OCI-LY7 (cell line): ENCODE measurements at regions not wholly inside any gene's neighbourhood (a gene's known extent, or its start where the extent isn't known, plus 50 kb on each side); places are given as distances from the start of the nearest gene placed in this dataset.

Source experiments
- BruUV-seq: library from RNA; stranded (reverse); fragments of 400-500 nt; replicated peaks from 2 replicates; lab custom pipeline; 2021; lab: Mats Ljungman, UMichigan
- CTCF ChIA-PET: fragments of 300-600 bp; sonication (Branson Sonifier 250); formaldehyde crosslinking; loops from one replicate; lab custom pipeline; 2022; ENCODE audit warnings: antibody characterized with exemption; ENCODE audit not compliant: unreplicated experiment; lab: Charles Lee
- POLR2A ChIA-PET: fragments of 300-600 bp; sonication (Branson Sonifier 250); formaldehyde crosslinking; loops from one replicate; lab custom pipeline; 2022; ENCODE audit warnings: antibody characterized with exemption; lab: Charles Lee
- DNase-seq: peaks from one replicate; pipeline ENCODE4 v3.0.0-alpha.2; 2015; ENCODE audit warnings: low spot score
- H2AFZ ChIP-seq: fragments of 200-600 bp; sonication (generic), shearing (Covaris generic); 2 replicates; pipeline ENCODE4 v1.6.1; 2014; ENCODE audit warnings: mild to moderate bottlenecking, antibody characterized with exemption, low read length, moderate library complexity
- H3K27ac ChIP-seq: fragments of 200-600 bp; sonication (generic); 2 replicates; pipeline ENCODE4 v1.5.1; 2014; ENCODE audit warnings: mixed run types, low read depth, mild to moderate bottlenecking, moderate library complexity, low read length, inconsistent platforms; ENCODE audit not compliant: poor library complexity, severe bottlenecking
- H3K36me3 ChIP-seq: fragments of 200-600 bp; sonication (generic); 2 replicates; pipeline ENCODE4 v1.6.1; 2014; ENCODE audit warnings: mild to moderate bottlenecking, antibody characterized with exemption, low read length, moderate library complexity, mixed read lengths; ENCODE audit not compliant: insufficient read depth
- H3K4me1 ChIP-seq: fragments of 200-600 bp; sonication (generic); 2 replicates; pipeline ENCODE4 v1.5.1; 2014; ENCODE audit warnings: mild to moderate bottlenecking, low read length; ENCODE audit not compliant: insufficient read depth, poor library complexity, severe bottlenecking
- H3K4me2 ChIP-seq: fragments of 200-600 bp; sonication (generic); 2 replicates; pipeline ENCODE4 v1.6.1; 2014; ENCODE audit warnings: mild to moderate bottlenecking, low read length
- H3K4me3 ChIP-seq: fragments of 200-600 bp; sonication (generic); 2 replicates; pipeline ENCODE4 v1.5.1; 2014; ENCODE audit warnings: mild to moderate bottlenecking, low read depth, low read length; ENCODE audit not compliant: poor library complexity, severe bottlenecking
- H3K79me2 ChIP-seq: fragments of 200-600 bp; sonication (generic); 2 replicates; pipeline ENCODE4 v1.6.1; 2016; ENCODE audit warnings: low read depth, mild to moderate bottlenecking, low read length, moderate library complexity, mixed read lengths; ENCODE audit not compliant: insufficient read depth
- H3K9me2 ChIP-seq: fragments of 200-600 bp; sonication (generic); 2 replicates; pipeline ENCODE4 v1.6.1; 2016; ENCODE audit warnings: mild to moderate bottlenecking, low read length, mixed read lengths; ENCODE audit not compliant: insufficient read depth
- H3K9me3 ChIP-seq: fragments of 200-600 bp; sonication (generic); 2 replicates; pipeline ENCODE4 v1.6.1; 2014; ENCODE audit warnings: mild to moderate bottlenecking, mixed run types, low read length, mixed read lengths
- H4K20me1 ChIP-seq: fragments of 200-600 bp; sonication (generic); 2 replicates; pipeline ENCODE4 v1.6.1; 2014; ENCODE audit warnings: mild to moderate bottlenecking, antibody characterized with exemption, low read length, moderate library complexity, mixed read lengths; ENCODE audit not compliant: insufficient read depth
- CTCF ChIP-seq: fragments of 200-600 bp; sonication (generic); conservative IDR thresholded peaks from 2 replicates; pipeline ENCODE4 v1.5.1; 2014; ENCODE audit warnings: mild to moderate bottlenecking, antibody characterized with exemption, low read length, moderate library complexity, mixed read lengths
- EZH2phosphoT487 ChIP-seq: fragments of 200-600 bp; sonication (generic); IDR thresholded peaks from 2 replicates; pipeline ENCODE4 v1.6.1; 2018; ENCODE audit warnings: low read depth, borderline replicate concordance, mild to moderate bottlenecking, mixed run types, antibody characterized with exemption, low read length, moderate library complexity, mixed read lengths
- intact Hi-C: fragments of 100-400 bp; cut with micrococcal nuclease; formaldehyde crosslinking; loops from one replicate; pipeline ENCODE4 v1.10.0; 2022; ENCODE audit not compliant: unreplicated experiment

- BruUV-seq: no TSS peak
- DNase-seq: no peak
- ChIA-PET CTCF (no interaction called here), POLR2A (no interaction called here)
- H3K4me1 ChIP-seq: no peaks in the 10 kb centered on the region
- TF ChIP-seq EZH2phosphoT487: no peak
- no peak overlapping the region for H3K4me3 ChIP-seq
- no peaks in the 10 kb centered on the region for H4K20me1 ChIP-seq
- H3K9me3 ChIP-seq: no peaks in the 10 kb centered on the region
- H3K4me2 ChIP-seq: no peak overlapping the region
- intact Hi-C loops: no loop called here
- no peaks in the 10 kb centered on the region for H3K36me3 ChIP-seq
- no peaks in the 10 kb centered on the region for H3K9me2 ChIP-seq
- no peak overlapping the region for H2AFZ ChIP-seq
- H3K27ac ChIP-seq: no peak overlapping the region
- no peaks in the 10 kb centered on the region for H3K79me2 ChIP-seq
These were observed 1074.7 kb downstream of the TSN start for GRCh38 chr2:122830157-122830556.

GRCh38 chr2:122831649-122832048 is 1076.2 kb downstream of the TSN start:
- H3K4me3 ChIP-seq: no peak overlapping the region

GRCh38 chr2:122843503-122843902 is 1088.1 kb downstream of the TSN start:
- H3K9me3 ChIP-seq: no peaks in the 10 kb centered on the region
- no TSS peak for BruUV-seq
- no peak overlapping the region for H2AFZ ChIP-seq
- H3K36me3 ChIP-seq: no peaks in the 10 kb centered on the region
- DNase-seq: no peak
- intact Hi-C loops: no loop called here
- no peaks in the 10 kb centered on the region for H3K4me1 ChIP-seq
- POLR2A ChIA-PET: no interaction called here
- H3K9me2 ChIP-seq: no peaks in the 10 kb centered on the region
- CTCF ChIA-PET: no interaction called here
- H4K20me1 ChIP-seq: no peaks in the 10 kb centered on the region
- H3K4me3 ChIP-seq: no peak overlapping the region
- no peak overlapping the region for H3K27ac ChIP-seq
- no peak overlapping the region for H3K4me2 ChIP-seq
- no peaks in the 10 kb centered on the region for H3K79me2 ChIP-seq
- TF ChIP-seq EZH2phosphoT487 (no peak), CTCF (no peak)

More at GRCh38 chr2:122831649-122832048, 1076.2 kb downstream of the TSN start:
- Histone ChIP-seq H3K79me2 (no peaks in the 10 kb centered on the region), H3K9me2 (no peaks in the 10 kb centered on the region), H2AFZ (no peak overlapping the region), H3K9me3 (no peaks in the 10 kb centered on the region), H3K4me1 (no peaks in the 10 kb centered on the region), H4K20me1 (no peaks in the 10 kb centered on the region), H3K4me2 (no peak overlapping the region), H3K36me3 (no peaks in the 10 kb centered on the region), H3K27ac (no peak overlapping the region)
- TF ChIP-seq EZH2phosphoT487 (no peak), CTCF (no peak)
- CTCF ChIA-PET: no interaction called here
- DNase-seq: no peak
- POLR2A ChIA-PET: no interaction called here
- intact Hi-C loops: no loop called here
- BruUV-seq: no TSS peak
